WI38 (cell line): ENCODE measurements at regions not wholly inside any gene's neighbourhood (a gene's known extent, or its start where the extent isn't known, plus 50 kb on each side); places are given as distances from the start of the nearest gene placed in this dataset.

Experiments used
- H3K4me3 ChIP-seq: 2 replicates; pipeline ENCODE4 v1.5.1; 2011; ENCODE audit warnings: low read depth, mild to moderate bottlenecking, control low read depth, low read length
- CTCF ChIP-seq: IDR thresholded peaks from 2 replicates; pipeline ENCODE4 v1.5.1; 2012; ENCODE audit warnings: low read depth, mild to moderate bottlenecking, control low read depth, low read length

DNA sequence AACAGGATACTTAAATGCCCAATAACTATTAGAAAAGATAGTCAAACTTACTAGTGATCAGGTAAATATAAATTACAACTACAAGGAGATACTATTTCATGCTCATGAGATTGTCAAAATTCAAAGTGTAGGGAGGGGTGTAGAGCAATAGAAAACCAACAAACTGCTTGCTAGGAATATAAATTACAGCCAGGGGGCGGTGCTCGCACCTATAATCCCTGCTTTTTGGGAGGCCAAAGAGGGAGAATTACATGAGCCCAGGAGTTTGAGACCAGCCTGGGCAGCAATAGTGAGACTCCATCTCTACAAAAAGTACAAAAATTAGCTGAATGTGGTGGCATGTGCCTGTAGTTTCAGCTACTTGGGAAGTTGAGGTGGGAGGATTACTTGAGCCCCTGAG lies 556.5 kb upstream of the NR3C2 start:
- no peak overlapping the region for H3K4me3 ChIP-seq
- peak; percentile 37; the same call in 1 of the 2 replicates for TF ChIP-seq CTCF

GRCh38 chr4:148986951-148987350 lies 544.7 kb upstream of the NR3C2 start:
- H3K4me3 ChIP-seq: no peak overlapping the region
- no peak for TF ChIP-seq CTCF

DNA sequence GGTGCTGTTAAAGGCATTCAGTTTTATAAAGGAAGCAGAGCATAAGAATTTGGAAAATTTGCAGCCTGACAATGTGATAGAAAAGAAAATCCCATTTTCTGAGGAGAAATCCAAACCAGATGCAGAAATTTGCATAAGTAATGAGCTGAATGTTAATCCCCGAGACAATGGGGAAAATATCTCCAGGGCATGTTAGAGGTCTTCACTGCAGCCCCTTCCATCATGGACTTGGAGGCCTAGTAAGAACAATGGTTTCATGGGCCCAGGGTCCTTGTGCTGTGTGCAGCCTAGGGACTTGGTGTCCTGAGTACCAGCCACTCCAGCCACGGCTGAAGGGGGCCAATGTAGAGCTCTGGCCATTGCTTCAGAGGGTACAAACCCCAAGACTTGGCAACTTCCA lies 542.7 kb upstream of the NR3C2 start:
- no peak overlapping the region for H3K4me3 ChIP-seq
- TF ChIP-seq CTCF: no peak

DNA sequence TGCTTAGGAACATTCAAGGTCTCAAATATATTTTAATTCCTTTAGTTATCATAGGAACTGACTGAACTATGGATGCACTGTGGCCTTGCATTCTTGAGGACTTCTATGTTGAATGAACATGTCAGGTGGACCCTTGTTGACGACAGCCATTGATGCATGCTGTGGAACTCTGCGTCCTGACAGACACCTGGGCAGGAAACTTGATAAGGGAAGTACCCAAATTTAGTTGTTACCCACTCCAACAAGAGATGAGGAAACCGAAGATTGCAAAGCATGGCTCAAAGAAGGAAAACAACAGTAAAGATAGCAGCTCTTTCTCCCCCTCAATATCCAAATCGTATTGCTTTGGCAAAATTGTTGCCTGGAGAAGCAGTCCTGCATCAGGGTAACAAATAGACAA lies 540.0 kb upstream of the NR3C2 start:
- H3K4me3 ChIP-seq: no peak overlapping the region
- TF ChIP-seq CTCF: no peak

DNA sequence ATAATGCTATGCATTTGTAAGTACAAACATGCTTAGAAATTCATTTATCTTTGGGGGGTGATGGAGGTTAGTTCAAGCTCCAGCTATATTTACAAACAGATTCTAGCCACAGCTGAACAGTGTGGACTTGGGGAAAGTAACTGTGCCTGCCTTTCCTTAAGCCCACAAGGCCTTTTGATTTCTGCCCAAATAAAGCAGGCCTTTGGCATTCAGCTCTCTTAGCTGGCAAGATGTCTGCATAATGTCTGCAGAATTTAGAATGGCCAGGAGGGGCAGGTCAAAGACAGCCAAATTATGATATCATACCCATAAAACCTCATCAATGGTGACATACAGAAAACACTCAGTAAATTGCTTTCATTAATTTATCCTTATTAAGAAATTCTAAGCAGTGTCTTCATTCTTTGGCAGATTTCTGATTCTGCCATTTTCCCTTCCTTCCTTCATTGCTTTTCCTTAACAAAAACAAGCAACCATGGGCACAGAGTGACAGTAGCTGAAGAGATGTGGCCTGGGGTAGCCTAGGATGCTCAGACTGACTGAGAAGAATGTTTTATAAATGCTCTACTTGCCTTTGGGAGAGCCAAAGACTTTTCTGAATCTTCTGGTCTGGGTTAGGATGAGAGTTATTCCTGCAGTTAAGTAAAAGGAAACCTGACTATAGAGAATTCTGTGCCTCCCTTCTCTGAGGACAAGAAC lies 538.7 kb upstream of the NR3C2 start:
- TF ChIP-seq CTCF: no peak
- H3K4me3 ChIP-seq: no peak overlapping the region

GRCh38 chr4:148978301-148978700 lies 536.1 kb upstream of the NR3C2 start:
- H3K4me3 ChIP-seq: no peak overlapping the region
- TF ChIP-seq CTCF: no peak

GRCh38 chr4:148975464-148975863 lies 533.2 kb upstream of the NR3C2 start:
- no peak for TF ChIP-seq CTCF
- no peak overlapping the region for H3K4me3 ChIP-seq
